Breast epithelium (tissue), 4 donors: ENCODE measurements at regions not wholly inside any gene's neighbourhood (a gene's known extent, or its start where the extent isn't known, plus 50 kb on each side); places are given as distances from the start of the nearest gene placed in this dataset.

Source experiments
- DNase-seq, 2 donors: peaks; one replicate each; pipeline ENCODE4 v3.0.0-alpha.2; 2019; ENCODE audit warnings: low spot score in 2 of 2
- H3K27ac ChIP-seq, 2 donors: fragments of 200-600 bp; sonication (generic) in 1 of 2; one replicate each; pipeline ENCODE4 v1.5.1; 2016 to 2019; ENCODE audit warnings: mild to moderate bottlenecking in 1 of 2
- H3K27me3 ChIP-seq, 2 donors: fragments of 200-600 bp; sonication (generic) in 1 of 2; one replicate each; pipeline versions ENCODE4 v1.5.1 to v1.6.0; 2017 to 2019; ENCODE audit warnings: control low read depth in 1 of 2, mild to moderate bottlenecking in 1 of 2
- H3K36me3 ChIP-seq: fragments of 200-600 bp; one replicate; pipeline ENCODE4 v1.5.1; 2019
- H3K4me1 ChIP-seq, 2 donors: fragments of 200-600 bp; sonication (generic); one replicate each; pipeline ENCODE4 v1.5.1; 2016 to 2019; ENCODE audit warnings: control low read depth in 1 of 2
- H3K4me3 ChIP-seq, 3 donors: fragments of 200-600 bp; sonication (generic); 1 replicate in 2 of 3; 2 replicates in 1 of 3; pipeline ENCODE4 v1.5.1; 2016 to 2019; ENCODE audit warnings: mild to moderate bottlenecking in 3 of 3, moderate library complexity in 2 of 3
- H3K9me3 ChIP-seq, 2 donors: fragments of 200-600 bp; sonication (generic) in 1 of 2; one replicate each; pipeline ENCODE4 v1.5.1; 2016 to 2019; ENCODE audit warnings: control low read depth in 1 of 2
- POLR2A ChIP-seq: fragments of 450-650 bp; IDR thresholded peaks from one replicate; pipeline ENCODE4 v1.6.1; 2016; ENCODE audit warnings: antibody characterized with exemption, mild to moderate bottlenecking, moderate library complexity
- POLR2AphosphoS5 ChIP-seq, 3 donors: sonication (generic); formaldehyde crosslinking; IDR thresholded peaks; one replicate each; pipeline ENCODE4 v1.6.1; 2017; ENCODE audit warnings: antibody characterized with exemption in 3 of 3
- intact Hi-C: fragments of 100-400 bp; cut with DNase I; formaldehyde crosslinking; loops from one replicate; pipeline ENCODE4 v1.15.1; 2023; ENCODE audit warnings: low total_unique reads
- TF ChIP-seq, protein P1 (sequence below), 3 donors: fragments of 450-650 bp; IDR thresholded peaks; one replicate each; pipeline ENCODE4 v1.5.1; 2016 to 2017; ENCODE audit warnings: antibody characterized with exemption in 3 of 3, mild to moderate bottlenecking in 3 of 3, moderate library complexity in 3 of 3

DNA sequence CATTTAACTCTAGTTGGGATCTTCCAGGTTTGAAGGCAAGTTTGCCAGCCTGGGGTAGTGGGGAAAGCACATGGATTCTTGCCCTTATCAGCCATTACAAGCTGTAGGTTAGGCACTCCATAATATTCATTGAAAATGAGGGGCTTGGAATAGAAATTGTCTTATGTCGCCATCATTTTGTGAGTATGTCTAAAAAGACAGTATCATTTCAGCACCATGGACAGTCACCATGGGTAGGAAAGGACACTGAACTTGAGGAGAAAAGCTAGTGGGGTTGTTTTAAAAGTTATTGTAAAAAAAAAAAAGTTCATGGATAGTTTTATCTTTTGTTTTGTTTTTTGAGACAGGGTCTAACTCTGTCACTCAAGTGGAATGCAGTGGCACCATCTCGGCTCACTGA, 356.1 kb downstream of the HNRNPD start:
- H3K27ac ChIP-seq, result no peak overlapping the region
- no peak overlapping the region for H3K4me3 ChIP-seq
- no peaks in the 10 kb centered on the region for H3K36me3 ChIP-seq
- no peaks in the 10 kb centered on the region for H3K27me3 ChIP-seq
- peaks cover 0 to 5% of the 10 kb centered on the region in 2 donors for H3K9me3 ChIP-seq
- TF ChIP-seq POLR2AphosphoS5 (IDR thresholded peaks at IDR 0.05), result no peak
- no peak for TF ChIP-seq POLR2A
- TF ChIP-seq, protein P1, sequence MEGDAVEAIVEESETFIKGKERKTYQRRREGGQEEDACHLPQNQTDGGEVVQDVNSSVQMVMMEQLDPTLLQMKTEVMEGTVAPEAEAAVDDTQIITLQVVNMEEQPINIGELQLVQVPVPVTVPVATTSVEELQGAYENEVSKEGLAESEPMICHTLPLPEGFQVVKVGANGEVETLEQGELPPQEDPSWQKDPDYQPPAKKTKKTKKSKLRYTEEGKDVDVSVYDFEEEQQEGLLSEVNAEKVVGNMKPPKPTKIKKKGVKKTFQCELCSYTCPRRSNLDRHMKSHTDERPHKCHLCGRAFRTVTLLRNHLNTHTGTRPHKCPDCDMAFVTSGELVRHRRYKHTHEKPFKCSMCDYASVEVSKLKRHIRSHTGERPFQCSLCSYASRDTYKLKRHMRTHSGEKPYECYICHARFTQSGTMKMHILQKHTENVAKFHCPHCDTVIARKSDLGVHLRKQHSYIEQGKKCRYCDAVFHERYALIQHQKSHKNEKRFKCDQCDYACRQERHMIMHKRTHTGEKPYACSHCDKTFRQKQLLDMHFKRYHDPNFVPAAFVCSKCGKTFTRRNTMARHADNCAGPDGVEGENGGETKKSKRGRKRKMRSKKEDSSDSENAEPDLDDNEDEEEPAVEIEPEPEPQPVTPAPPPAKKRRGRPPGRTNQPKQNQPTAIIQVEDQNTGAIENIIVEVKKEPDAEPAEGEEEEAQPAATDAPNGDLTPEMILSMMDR (IDR thresholded peaks at IDR 0.05), result no peak
- no peaks in the 10 kb centered on the region for H3K4me1 ChIP-seq
- intact Hi-C loops, result no loop called here
- no peak for DNase-seq

- Histone ChIP-seq H3K9me3 (no peaks in the 10 kb centered on the region), H3K36me3 (no peaks in the 10 kb centered on the region), H3K27me3 (no peaks in the 10 kb centered on the region), H3K4me1 (no peaks in the 10 kb centered on the region), H3K27ac (no peak overlapping the region), H3K4me3 (no peak overlapping the region)
- TF ChIP-seq POLR2AphosphoS5 (IDR thresholded peaks at IDR 0.05) (no peak), POLR2A (no peak)
- TF ChIP-seq, protein P1 (IDR thresholded peaks at IDR 0.05), result no peak
- intact Hi-C loops, result no loop called here
- no peak for DNase-seq
Measured at GRCh38 chr4:82005158-82005557, 368.6 kb downstream of the HNRNPD start.

GRCh38 chr4:81997313-81997712, 376.5 kb downstream of the HNRNPD start:
- Histone ChIP-seq H3K4me3 (no peak overlapping the region), H3K4me1 (no peaks in the 10 kb centered on the region), H3K27ac (no peak overlapping the region), H3K9me3 (no peaks in the 10 kb centered on the region), H3K27me3 (no peaks in the 10 kb centered on the region), H3K36me3 (no peaks in the 10 kb centered on the region)
- DNase-seq, result no peak
- intact Hi-C loops, result no loop called here
- TF ChIP-seq, protein P1 (IDR thresholded peaks at IDR 0.05), result no peak
- TF ChIP-seq POLR2A, result no peak

DNA sequence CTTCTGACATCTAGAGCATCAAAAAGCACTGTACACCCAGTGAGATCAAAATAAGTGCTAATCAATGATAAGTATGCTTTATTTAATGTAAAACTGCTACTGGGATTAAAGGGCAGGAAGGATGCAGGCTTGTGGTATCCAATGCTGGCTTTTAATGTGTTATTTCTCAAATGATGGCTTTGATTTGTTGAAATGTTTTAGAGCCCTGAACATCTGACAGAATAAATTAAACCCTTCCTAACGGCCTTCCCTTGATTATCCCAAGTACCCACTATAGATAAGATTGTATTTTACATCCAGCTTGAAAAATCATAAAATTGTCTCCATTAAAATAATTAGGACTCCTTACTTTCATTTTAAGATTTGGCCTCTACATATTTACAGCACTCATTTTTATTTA, 382.9 kb downstream of the HNRNPD start:
- Histone ChIP-seq H3K27me3 (no peaks in the 10 kb centered on the region), H3K9me3 (no peaks in the 10 kb centered on the region), H3K4me1 (no peaks in the 10 kb centered on the region), H3K27ac (no peak overlapping the region), H3K36me3 (no peaks in the 10 kb centered on the region), H3K4me3 (no peak overlapping the region)
- no peak for DNase-seq
- intact Hi-C loops, result loop anchor here (2.0 kb wide), 1 partner anchor 38 kb away; no protein-coding TSS in a partner anchor
- TF ChIP-seq POLR2A, result no peak

DNA sequence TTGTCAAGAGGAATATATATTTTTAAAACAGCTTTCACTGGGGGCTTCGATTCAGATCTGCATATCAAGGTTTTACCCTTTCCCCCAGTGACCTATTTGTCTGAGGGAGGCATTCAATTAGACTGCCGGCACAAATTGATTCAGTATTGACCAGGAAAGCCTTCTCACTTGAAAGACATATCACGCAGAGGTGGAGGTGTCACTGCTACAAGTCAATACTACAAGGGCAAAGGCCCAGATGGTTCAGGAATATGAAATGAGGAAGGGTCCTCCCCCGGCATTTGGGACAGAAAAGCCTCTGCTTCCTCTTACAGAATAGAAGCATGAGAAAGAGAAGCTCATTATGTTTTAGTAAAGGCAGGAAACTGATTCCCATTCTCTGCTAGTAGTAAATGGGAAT, 383.6 kb downstream of the HNRNPD start:
- Histone ChIP-seq H3K9me3 (no peaks in the 10 kb centered on the region), H3K36me3 (no peaks in the 10 kb centered on the region), H3K27me3 (no peaks in the 10 kb centered on the region), H3K4me1 (no peaks in the 10 kb centered on the region), H3K4me3 (no peak overlapping the region), H3K27ac (no peak overlapping the region)
- DNase-seq, result no peak
- intact Hi-C loops, result loop anchor here (2.0 kb wide), 1 partner anchor 37 kb away; no protein-coding TSS in a partner anchor
- TF ChIP-seq, protein P1 (IDR thresholded peaks at IDR 0.05), result no peak
- TF ChIP-seq POLR2AphosphoS5 (IDR thresholded peaks at IDR 0.05) (no peak), POLR2A (no peak)

DNA sequence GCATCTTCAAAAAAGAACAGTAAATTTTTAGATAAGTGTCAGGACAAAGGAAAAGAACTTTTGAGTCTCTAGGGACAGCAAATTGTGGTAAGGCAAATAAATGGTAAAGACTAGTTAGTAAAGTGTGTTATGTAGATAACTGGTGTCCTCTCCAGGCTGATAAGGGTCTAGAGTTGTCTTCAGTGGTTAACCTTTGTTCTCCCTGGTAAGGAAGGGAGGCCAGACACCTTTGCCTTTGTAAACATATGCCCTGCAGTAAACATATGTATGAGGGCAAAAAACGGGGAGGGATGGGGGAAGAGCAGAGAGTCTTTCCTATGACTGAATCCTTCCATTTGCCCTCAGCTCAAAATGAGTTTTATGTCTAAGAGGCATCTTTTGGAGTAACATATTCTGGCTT, 384.6 kb downstream of the HNRNPD start:
- intact Hi-C loops, result no loop called here
- DNase-seq, result no peak

More for the DNA sequence above, 384.6 kb downstream of the HNRNPD start:
- Histone ChIP-seq H3K9me3 (no peaks in the 10 kb centered on the region), H3K27me3 (no peaks in the 10 kb centered on the region), H3K27ac (no peak overlapping the region), H3K36me3 (no peaks in the 10 kb centered on the region), H3K4me1 (no peaks in the 10 kb centered on the region), H3K4me3 (no peak overlapping the region)
- no peak for TF ChIP-seq POLR2AphosphoS5 (IDR thresholded peaks at IDR 0.05)
- TF ChIP-seq, protein P1 (IDR thresholded peaks at IDR 0.05), result no peak
- TF ChIP-seq POLR2A, result no peak
